ENCODE measurements at regions not wholly inside any gene's neighbourhood (a gene's known extent, or its start where the extent isn't known, plus 50 kb on each side); places are given as distances from the start of the nearest gene placed in this dataset.

- H3K4me1 Mint-ChIP-seq, result no peaks in the 10 kb centered on the region
- DNase-seq (ENCODE audit: low spot score), result no peak
- H3K4me3 Mint-ChIP-seq, result no peak overlapping the region
- ChIA-PET CTCF (no interaction called here), POLR2A (no interaction called here)
- no peaks in the 10 kb centered on the region for H3K27me3 Mint-ChIP-seq (ENCODE audit: low read depth)
- peaks cover 12% of the 10 kb centered on the region for H3K36me3 Mint-ChIP-seq
- TF ChIP-seq MAX (CRISPR knock-in tag; IDR thresholded peaks at IDR 0.05) (no peak), AFF4 (CRISPR knock-in tag; IDR thresholded peaks at IDR 0.05; ENCODE audit: borderline replicate concordance) (no peak), FOXP1 (CRISPR knock-in tag; IDR thresholded peaks at IDR 0.05; ENCODE audit: borderline replicate concordance) (no peak), ATF3 (CRISPR knock-in tag; conservative IDR thresholded peaks at IDR 0.05) (no peak), TP53 (CRISPR knock-in tag; IDR thresholded peaks at IDR 0.05) (no peak), IRF2 (CRISPR knock-in tag; IDR thresholded peaks at IDR 0.05; ENCODE audit: borderline replicate concordance, low read depth) (no peak), TCF7 (CRISPR knock-in tag; IDR thresholded peaks at IDR 0.05; ENCODE audit: low read depth) (no peak), MYBL2 (CRISPR knock-in tag; IDR thresholded peaks at IDR 0.05) (no peak), ZNF425 (CRISPR knock-in tag; conservative IDR thresholded peaks at IDR 0.05) (no peak), ZNF263 (CRISPR knock-in tag; IDR thresholded peaks at IDR 0.05; ENCODE audit: low read depth) (no peak), JUN (CRISPR knock-in tag; IDR thresholded peaks at IDR 0.05) (no peak), GABPB1 (CRISPR knock-in tag; IDR thresholded peaks at IDR 0.05) (no peak), NR1H2 (CRISPR knock-in tag; IDR thresholded peaks at IDR 0.05) (no peak)
- peaks cover 45% of the 10 kb centered on the region for H3K9me3 Mint-ChIP-seq
- no peak for ATAC-seq
- no peak overlapping the region for H3K27ac Mint-ChIP-seq
Observed at GRCh38 chr17:55889271-55889670, 138.4 kb downstream of the PCTP start.

- no peak overlapping the region for H3K27ac Mint-ChIP-seq
- H3K36me3 Mint-ChIP-seq, result no peaks in the 10 kb centered on the region
- DNase-seq (ENCODE audit: low spot score) (no peak), ATAC-seq (no peak)
- no peaks in the 10 kb centered on the region for H3K27me3 Mint-ChIP-seq (ENCODE audit: low read depth)
- CTCF ChIA-PET, result no interaction called here
- H3K9me3 Mint-ChIP-seq, result peaks cover 29% of the 10 kb centered on the region
- POLR2A ChIA-PET, result no interaction called here
- peaks cover 3% of the 10 kb centered on the region; the same call in 1 of the 2 replicates for H3K4me1 Mint-ChIP-seq
- no peak overlapping the region for H3K4me3 Mint-ChIP-seq
- no peak for TF ChIP-seq ZNF232 (CRISPR knock-in tag; IDR thresholded peaks at IDR 0.05)
- no peak for TF ChIP-seq MXD4 (CRISPR knock-in tag; IDR thresholded peaks at IDR 0.05; ENCODE audit: borderline replicate concordance)
- no peak for TF ChIP-seq AFF4 (CRISPR knock-in tag; IDR thresholded peaks at IDR 0.05; ENCODE audit: borderline replicate concordance)
- TF ChIP-seq NFATC4 (CRISPR knock-in tag; IDR thresholded peaks at IDR 0.05), result no peak
- TF ChIP-seq ZNF138 (CRISPR knock-in tag; conservative IDR thresholded peaks at IDR 0.05), result no peak
- TF ChIP-seq ZMAT4 (CRISPR knock-in tag; IDR thresholded peaks at IDR 0.05), result no peak
- TF ChIP-seq ZNF425 (CRISPR knock-in tag; conservative IDR thresholded peaks at IDR 0.05), result no peak
Observed at GRCh38 chr17:55895112-55895759, 144.4 kb downstream of the PCTP start.
